ENCODE measurements at regions not wholly inside any gene's neighbourhood (a gene's known extent, or its start where the extent isn't known, plus 50 kb on each side); places are given as distances from the start of the nearest gene placed in this dataset.

- Mint-ChIP-seq H3K36me3 (ENCODE audit: unreplicated experiment) (peaks cover 2% of the 10 kb centered on the region), H3K9me3 (ENCODE audit: unreplicated experiment) (no peaks in the 10 kb centered on the region), H3K27me3 (ENCODE audit: unreplicated experiment) (peaks cover 2% of the 10 kb centered on the region), H3K4me1 (ENCODE audit: low read depth, unreplicated experiment) (peaks cover 5% of the 10 kb centered on the region), H3K27ac (ENCODE audit: unreplicated experiment) (peak overlapping the region; percentile 56), H3K4me3 (ENCODE audit: unreplicated experiment) (no peak overlapping the region)
- no peak for DNase-seq
- no peak for TF ChIP-seq CTCF (IDR thresholded peaks at IDR 0.05; ENCODE audit: partially characterized antibody, unreplicated experiment)
Observed at GRCh38 chr6:167424060-167424673, 99.3 kb downstream of the TTLL2 start.

DNA sequence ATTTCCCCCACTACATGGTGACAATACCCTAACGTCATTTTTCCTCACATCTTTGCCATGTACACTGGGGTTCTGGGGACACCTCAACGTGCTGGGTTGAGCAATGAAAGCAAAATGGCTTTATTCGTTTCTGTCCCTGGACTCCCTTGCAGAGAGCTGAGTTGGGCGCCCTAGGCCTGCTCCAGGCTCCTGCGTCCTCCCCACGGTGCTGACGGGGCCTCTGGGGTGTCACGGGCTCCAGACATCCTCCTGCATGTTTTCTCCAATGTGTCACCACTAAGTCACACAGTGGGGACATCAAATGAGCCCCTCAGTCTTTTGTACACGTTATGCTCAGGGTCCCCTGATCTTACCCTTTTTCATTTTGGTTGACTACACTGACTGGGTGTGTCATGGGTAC, 99.8 kb downstream of the TTLL2 start:
- Mint-ChIP-seq H3K27me3 (ENCODE audit: unreplicated experiment) (peaks cover 2% of the 10 kb centered on the region), H3K36me3 (ENCODE audit: unreplicated experiment) (peaks cover 5% of the 10 kb centered on the region), H3K4me1 (ENCODE audit: low read depth, unreplicated experiment) (peaks cover 5% of the 10 kb centered on the region), H3K27ac (ENCODE audit: unreplicated experiment) (peak overlapping the region; percentile 56), H3K4me3 (ENCODE audit: unreplicated experiment) (no peak overlapping the region), H3K9me3 (ENCODE audit: unreplicated experiment) (no peaks in the 10 kb centered on the region)
- no peak for TF ChIP-seq CTCF (IDR thresholded peaks at IDR 0.05; ENCODE audit: partially characterized antibody, unreplicated experiment)
- no peak for DNase-seq

DNA sequence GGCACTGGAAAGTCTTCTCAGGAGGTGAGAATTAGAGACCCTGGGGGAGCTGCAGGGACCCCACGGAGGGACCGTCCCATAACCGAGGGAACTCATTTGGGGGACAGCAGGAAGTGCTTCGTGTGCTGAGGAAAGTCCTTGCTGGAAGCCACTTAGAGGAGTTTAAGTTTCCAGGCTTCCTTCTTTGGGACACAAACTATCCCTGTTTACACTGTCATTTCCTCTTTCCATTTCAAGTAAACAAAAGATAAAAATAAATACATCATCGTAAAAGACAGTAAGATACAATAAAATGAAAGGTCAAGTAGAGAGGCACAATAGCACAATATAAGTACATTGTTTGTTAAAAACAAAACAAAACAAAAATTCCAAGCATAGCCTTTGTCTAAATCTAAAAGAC, 101.2 kb downstream of the TTLL2 start:
- no peak overlapping the region for H3K4me3 Mint-ChIP-seq (ENCODE audit: unreplicated experiment)
- H3K9me3 Mint-ChIP-seq (ENCODE audit: unreplicated experiment), result peaks cover 2% of the 10 kb centered on the region
- H3K4me1 Mint-ChIP-seq (ENCODE audit: low read depth, unreplicated experiment), result peaks cover under 1% of the 10 kb centered on the region
- DNase-seq, result no peak
- peaks cover 2% of the 10 kb centered on the region for H3K27me3 Mint-ChIP-seq (ENCODE audit: unreplicated experiment)
- no peak overlapping the region for H3K27ac Mint-ChIP-seq (ENCODE audit: unreplicated experiment)
- H3K36me3 Mint-ChIP-seq (ENCODE audit: unreplicated experiment), result peaks cover 14% of the 10 kb centered on the region
- no peak for TF ChIP-seq CTCF (IDR thresholded peaks at IDR 0.05; ENCODE audit: partially characterized antibody, unreplicated experiment)

- Mint-ChIP-seq H3K4me3 (ENCODE audit: unreplicated experiment) (no peak overlapping the region), H3K27me3 (ENCODE audit: unreplicated experiment) (peaks cover 2% of the 10 kb centered on the region), H3K9me3 (ENCODE audit: unreplicated experiment) (peaks cover 2% of the 10 kb centered on the region), H3K27ac (ENCODE audit: unreplicated experiment) (no peak overlapping the region), H3K4me1 (ENCODE audit: low read depth, unreplicated experiment) (no peaks in the 10 kb centered on the region), H3K36me3 (ENCODE audit: unreplicated experiment) (peaks cover 14% of the 10 kb centered on the region)
- no peak for DNase-seq
- TF ChIP-seq CTCF (IDR thresholded peaks at IDR 0.05; ENCODE audit: partially characterized antibody, unreplicated experiment), result no peak
Observed at GRCh38 chr6:167426651-167427050, 101.8 kb downstream of the TTLL2 start.

DNA sequence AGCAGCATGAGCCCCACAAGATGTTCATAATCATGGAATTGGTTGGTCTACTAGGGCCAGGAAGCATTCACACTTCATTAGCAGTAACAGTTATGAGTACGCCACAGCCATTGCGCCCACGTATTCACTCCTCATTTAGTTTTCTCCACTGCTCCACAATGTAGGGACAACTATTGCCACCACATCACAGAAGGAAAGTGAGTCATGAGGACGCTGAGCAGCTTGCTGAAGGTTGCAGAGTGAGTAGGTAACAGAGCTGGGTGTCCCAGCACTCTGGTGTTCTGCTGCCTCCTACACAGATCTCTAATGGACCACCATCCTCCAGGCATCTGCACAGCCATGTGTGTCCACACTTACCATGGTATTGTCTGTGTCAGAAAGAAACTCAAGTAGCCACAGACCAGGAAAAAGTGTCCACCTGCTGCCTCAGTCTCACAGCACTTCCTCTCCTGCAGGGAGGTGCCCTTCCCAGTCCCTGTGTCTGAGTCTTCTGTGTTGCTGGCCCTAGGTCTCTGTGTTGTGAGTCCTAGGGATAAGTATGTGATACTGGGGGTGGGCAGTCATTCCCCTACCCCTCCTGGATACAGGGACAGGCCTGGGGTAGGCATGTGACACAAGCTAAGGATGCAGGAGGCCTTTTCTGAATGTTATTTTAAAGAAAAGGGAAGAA, 103.9 kb downstream of the TTLL2 start:
- Mint-ChIP-seq H3K27me3 (ENCODE audit: unreplicated experiment) (peaks cover 7% of the 10 kb centered on the region), H3K9me3 (ENCODE audit: unreplicated experiment) (peaks cover 5% of the 10 kb centered on the region), H3K27ac (ENCODE audit: unreplicated experiment) (no peak overlapping the region), H3K4me3 (ENCODE audit: unreplicated experiment) (no peak overlapping the region), H3K36me3 (ENCODE audit: unreplicated experiment) (peaks cover 14% of the 10 kb centered on the region), H3K4me1 (ENCODE audit: low read depth, unreplicated experiment) (peaks cover 2% of the 10 kb centered on the region)
- DNase-seq, result no peak
- no peak for TF ChIP-seq CTCF (IDR thresholded peaks at IDR 0.05; ENCODE audit: partially characterized antibody, unreplicated experiment)

All from glutamatergic neuron (in vitro differentiated cells).